H54 (cell line): ENCODE measurements at regions not wholly inside any gene's neighbourhood (a gene's known extent, or its start where the extent isn't known, plus 50 kb on each side); places are given as distances from the start of the nearest gene placed in this dataset.

Experiments
- DNase-seq: peaks from one replicate; pipeline ENCODE4 v3.0.0; 2011; ENCODE audit warnings: low spot score, mixed read lengths; ENCODE audit not compliant: insufficient read length
- FAIRE-seq: peaks from 3 replicates; lab custom pipeline; 2011; peaks lifted over from hg19 to GRCh38; lab: Jason Lieb, UNC
- POLR2A ChIP-seq: IDR thresholded peaks from 2 replicates; pipeline ENCODE4 v1.6.1; 2011; ENCODE audit warnings: low read depth, mild to moderate bottlenecking, low read length

GRCh38 chr10:14394179-14394578, 63.5 kb upstream of the FRMD4A start:
- DNase-seq: no peak
- no peak for TF ChIP-seq POLR2A
- no peak for FAIRE-seq

- FAIRE-seq (no peak), DNase-seq (no peak)
- TF ChIP-seq POLR2A: no peak
Observed at GRCh38 chr10:14391342-14391741, 60.6 kb upstream of the FRMD4A start.

GRCh38 chr10:14389981-14390590, 59.4 kb upstream of the FRMD4A start:
- no peak for FAIRE-seq
- DNase-seq: no peak
- TF ChIP-seq POLR2A: no peak

GRCh38 chr10:14385596-14386593, 55.2 kb upstream of the FRMD4A start:
- FAIRE-seq (peak; percentile 30), DNase-seq (peak; percentile 40)
- TF ChIP-seq POLR2A: no peak

- FAIRE-seq: no peak
- DNase-seq: no peak
- no peak for TF ChIP-seq POLR2A
Observed at GRCh38 chr10:14384915-14385314, 54.2 kb upstream of the FRMD4A start.

- DNase-seq (no peak), FAIRE-seq (no peak)
- no peak for TF ChIP-seq POLR2A
Observed at GRCh38 chr10:14384116-14384730, 53.5 kb upstream of the FRMD4A start.

GRCh38 chr10:14383266-14383665, 52.5 kb upstream of the FRMD4A start:
- FAIRE-seq (no peak), DNase-seq (no peak)
- TF ChIP-seq POLR2A: no peak

- FAIRE-seq (no peak), DNase-seq (no peak)
- TF ChIP-seq POLR2A: no peak
Observed at GRCh38 chr10:14382531-14382930, 51.8 kb upstream of the FRMD4A start.

- DNase-seq: no peak
- FAIRE-seq: no peak
- no peak for TF ChIP-seq POLR2A
Observed at GRCh38 chr10:14382022-14382421, 51.3 kb upstream of the FRMD4A start.

- TF ChIP-seq POLR2A: no peak
- FAIRE-seq (no peak), DNase-seq (no peak)
Observed at GRCh38 chr10:14381475-14381874, 50.8 kb upstream of the FRMD4A start.

GRCh38 chr10:14380746-14381145, 50.0 kb upstream of the FRMD4A start:
- DNase-seq: no peak
- no peak for TF ChIP-seq POLR2A
- no peak for FAIRE-seq
